HepG2 (cell line): ENCODE measurements at regions not wholly inside any gene's neighbourhood (a gene's known extent, or its start where the extent isn't known, plus 50 kb on each side); places are given as distances from the start of the nearest gene placed in this dataset.

Experiments
- ATAC-seq: fragments of 200-7000 bp; cut with Tn5 transposase; 3 replicates; pipeline ENCODE4 v1.9.1; 2020; ENCODE audit warnings: mild to moderate bottlenecking, moderate library complexity
- BruUV-seq: library from RNA; stranded (reverse); fragments of 400-500 nt; replicated peaks from 2 replicates; lab custom pipeline; 2021; lab: Mats Ljungman, UMichigan
- CTCF ChIA-PET: fragments of 300-600 bp; formaldehyde crosslinking; extraction: SDS; loops from one replicate; lab custom pipeline; 2021; ENCODE audit warnings: low total read pairs, inconsistent platforms, low intra/inter-chr PET ratio; lab: Yijun Ruan, JAX
- POLR2A ChIA-PET: fragments of 350-600 bp; sonication (Branson Sonifier 250); formaldehyde crosslinking; loops from one replicate; lab custom pipeline; 2020; ENCODE audit warnings: antibody characterized with exemption, inconsistent platforms; lab: Yijun Ruan, JAX
- DNase-seq: peaks from one replicate; pipeline ENCODE4 v3.0.0-alpha.2; 2015; ENCODE audit warnings: low spot score
- FAIRE-seq: peaks from 3 replicates; lab custom pipeline; 2011; peaks lifted over from hg19 to GRCh38; lab: Jason Lieb, UNC
- H2AFZ ChIP-seq: one replicate; pipeline ENCODE4 v1.6.1; 2011; ENCODE audit warnings: low read length, inconsistent platforms
- H3K27ac ChIP-seq: fragments of 300-600 bp; 3 replicates; pipeline ENCODE4 v1.8.0; 2011; ENCODE audit warnings: mixed run types, mild to moderate bottlenecking, mixed read lengths, low read length, inconsistent platforms; ENCODE audit not compliant: insufficient read depth; ENCODE audit errors: extremely low read length
- H3K27me3 ChIP-seq, 2 experiments: fragments of 200-600 bp in 1 of 2; 2 replicates in 1 of 2; 3 replicates in 1 of 2; pipeline versions ENCODE4 v1.6.0 to v1.8.0; 2011; ENCODE audit warnings: low read length in 2 of 2, mild to moderate bottlenecking in 2 of 2, moderate library complexity in 2 of 2, inconsistent platforms in 1 of 2; ENCODE audit not compliant: insufficient read depth in 2 of 2, control insufficient read depth in 1 of 2
- H3K36me3 ChIP-seq, 2 experiments: fragments of 200-600 bp in 1 of 2; replicated peaks in 1 of 2; 2 replicates in 1 of 2; 3 replicates in 1 of 2; pipeline versions ENCODE4 v1.5.1 to v1.8.0; 2011; ENCODE audit warnings: low read length in 2 of 2, inconsistent platforms in 1 of 2; ENCODE audit not compliant: insufficient read depth in 2 of 2, control insufficient read depth in 1 of 2
- H3K4me1 ChIP-seq: 2 replicates; pipeline ENCODE4 v1.5.1; 2012; ENCODE audit warnings: low read length, inconsistent platforms; ENCODE audit not compliant: insufficient read depth
- H3K4me2 ChIP-seq: 2 replicates; pipeline ENCODE4 v1.6.0; 2011; ENCODE audit warnings: low read depth, low read length, inconsistent platforms
- H3K4me3 ChIP-seq, 3 experiments: fragments of 200-600 bp in 1 of 3; sonication (generic), shearing (Covaris generic) in 1 of 3; replicated peaks in 1 of 3; 2 replicates each; pipeline ENCODE4 v1.5.1; 2011 to 2016; ENCODE audit warnings: low read length in 3 of 3, inconsistent platforms in 2 of 3, low read depth in 2 of 3, mild to moderate bottlenecking in 2 of 3, control low read depth in 1 of 3, mixed read lengths in 1 of 3; ENCODE audit not compliant: insufficient read depth in 1 of 3
- H3K79me2 ChIP-seq: one replicate; pipeline ENCODE4 v1.6.1; 2011; ENCODE audit warnings: low read length, inconsistent platforms; ENCODE audit not compliant: insufficient read depth
- H3K9ac ChIP-seq: 2 replicates; pipeline ENCODE4 v1.6.0; 2011; ENCODE audit warnings: mild to moderate bottlenecking, low read depth, low read length, inconsistent platforms; ENCODE audit not compliant: insufficient read depth
- H3K9me3 ChIP-seq: 2 replicates; pipeline ENCODE4 v1.5.1; 2012; ENCODE audit warnings: mild to moderate bottlenecking, low read length
- H4K20me1 ChIP-seq: 2 replicates; pipeline ENCODE4 v1.6.0; 2011; ENCODE audit warnings: inconsistent platforms, mild to moderate bottlenecking, low read length, moderate library complexity; ENCODE audit not compliant: insufficient read depth
- HNRNPL ChIP-seq: fragments of 200-400 bp; formaldehyde crosslinking; IDR thresholded peaks from 2 replicates; pipeline ENCODE4 v1.6.1; 2017; ENCODE audit warnings: mild to moderate bottlenecking, low read depth, low read length
- NR2C2 ChIP-seq: sonication (generic); formaldehyde crosslinking; IDR thresholded peaks from 2 replicates; pipeline ENCODE4 v1.4.0; 2020; ENCODE audit warnings: missing genetic modification reagents, mild to moderate bottlenecking, moderate library complexity, borderline replicate concordance
- RFXAP ChIP-seq: sonication (generic); formaldehyde crosslinking; IDR thresholded peaks from 2 replicates; pipeline ENCODE4 v1.4.0; 2020; ENCODE audit warnings: missing genetic modification reagents, borderline replicate concordance
- SCMH1 ChIP-seq: sonication (generic); formaldehyde crosslinking; IDR thresholded peaks from 2 replicates; pipeline ENCODE4 v1.9.0; 2021; ENCODE audit warnings: missing genetic modification reagents, mild to moderate bottlenecking, borderline replicate concordance
- SOX6 ChIP-seq, 2 experiments: fragments of 450-650 bp in 1 of 2; sonication (generic) in 1 of 2; formaldehyde crosslinking in 1 of 2; IDR thresholded peaks; 2 replicates each; pipeline versions ENCODE4 v1.4.0 to v1.6.1; 2017 to 2020; ENCODE audit warnings: antibody characterized with exemption in 1 of 2, mild to moderate bottlenecking in 1 of 2, missing genetic modification reagents in 1 of 2
- WIZ ChIP-seq: sonication (generic); formaldehyde crosslinking; IDR thresholded peaks from 2 replicates; pipeline ENCODE4 v1.5.1; 2020; ENCODE audit warnings: mild to moderate bottlenecking, missing genetic modification reagents
- ZBTB42 ChIP-seq: sonication (generic); formaldehyde crosslinking; IDR thresholded peaks from 2 replicates; pipeline ENCODE4 v1.5.0; 2020; ENCODE audit warnings: mild to moderate bottlenecking, missing genetic modification reagents
- ZFP62 ChIP-seq: sonication (generic); formaldehyde crosslinking; IDR thresholded peaks from 2 replicates; pipeline ENCODE4 v1.4.0; 2020; ENCODE audit warnings: missing genetic modification reagents
- ZNF558 ChIP-seq: sonication (generic); formaldehyde crosslinking; IDR thresholded peaks from 2 replicates; pipeline ENCODE4 v1.9.0; 2022; ENCODE audit warnings: mild to moderate bottlenecking, missing genetic modification reagents, borderline replicate concordance
- ZNF678 ChIP-seq: sonication (generic); formaldehyde crosslinking; IDR thresholded peaks from 2 replicates; pipeline ENCODE4 v1.4.0; 2020; ENCODE audit warnings: mild to moderate bottlenecking, missing genetic modification reagents
- ZNF710 ChIP-seq: sonication (generic); formaldehyde crosslinking; IDR thresholded peaks from 2 replicates; pipeline ENCODE4 v1.5.0; 2020; ENCODE audit warnings: mild to moderate bottlenecking, missing genetic modification reagents, borderline replicate concordance
- ZNF782 ChIP-seq: sonication (generic); formaldehyde crosslinking; IDR thresholded peaks from 2 replicates; pipeline ENCODE4 v1.4.0; 2020; ENCODE audit warnings: missing genetic modification reagents, mild to moderate bottlenecking, borderline replicate concordance
- ZSCAN31 ChIP-seq: sonication (generic); formaldehyde crosslinking; IDR thresholded peaks from 2 replicates; pipeline ENCODE4 v1.5.0; 2020; ENCODE audit warnings: low read depth, mild to moderate bottlenecking, missing genetic modification reagents
- WGBS: methylation state at CpG from one replicate; pipeline ENCODE4 v1.1.6; 2017; ENCODE audit warnings: low lambda C conversion rate; 5-methylcytosine and 5-hydroxymethylcytosine counted together
- in situ Hi-C: cut with HindIII; loops from 2 replicates; pipeline ENCODE4 v1.10.0; 2017; ENCODE audit warnings: low pct_unique_long_range_greater_than_20kb; ENCODE audit not compliant: extremely low pct_ligation_motif_present
- intact Hi-C: fragments of 100-400 bp; cut with micrococcal nuclease; formaldehyde crosslinking; loops from one replicate; pipeline ENCODE4 v1.10.0; 2022; ENCODE audit not compliant: unreplicated experiment
- TF ChIP-seq, protein P1 (sequence below): sonication (generic); formaldehyde crosslinking; IDR thresholded peaks from 2 replicates; pipeline ENCODE4 v1.4.0; 2020; ENCODE audit warnings: missing genetic modification reagents
- TF ChIP-seq, protein P2 (sequence below): sonication (generic); formaldehyde crosslinking; IDR thresholded peaks from 2 replicates; pipeline ENCODE4 v1.5.0; 2020; ENCODE audit warnings: missing genetic modification reagents

DNA sequence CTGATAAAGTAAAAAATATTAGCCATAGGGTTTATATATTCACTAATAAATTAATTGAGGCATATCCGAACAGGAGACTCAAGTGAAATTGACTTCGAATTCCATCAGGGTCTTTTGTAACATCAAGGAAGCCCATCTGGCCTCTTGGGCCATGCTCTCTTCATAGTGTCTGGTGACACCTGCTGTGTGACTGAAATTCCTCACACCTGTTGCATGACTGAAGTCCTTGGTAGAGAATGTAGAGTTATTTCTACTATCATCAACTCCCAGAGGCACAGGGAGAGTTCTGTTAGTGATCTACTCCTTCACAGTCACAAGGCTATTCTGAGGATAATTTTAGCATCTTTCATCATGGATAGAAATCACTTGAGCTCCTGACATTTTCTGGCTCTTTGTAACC lies 138.3 kb upstream of the LSM8 start (continued):
- TF ChIP-seq ZNF710 (no peak), ZNF558 (no peak), HNRNPL (no peak), WIZ (no peak), ZNF678 (CRISPR knock-in tag) (no peak), ZSCAN31 (no peak)
- TF ChIP-seq, protein P1, sequence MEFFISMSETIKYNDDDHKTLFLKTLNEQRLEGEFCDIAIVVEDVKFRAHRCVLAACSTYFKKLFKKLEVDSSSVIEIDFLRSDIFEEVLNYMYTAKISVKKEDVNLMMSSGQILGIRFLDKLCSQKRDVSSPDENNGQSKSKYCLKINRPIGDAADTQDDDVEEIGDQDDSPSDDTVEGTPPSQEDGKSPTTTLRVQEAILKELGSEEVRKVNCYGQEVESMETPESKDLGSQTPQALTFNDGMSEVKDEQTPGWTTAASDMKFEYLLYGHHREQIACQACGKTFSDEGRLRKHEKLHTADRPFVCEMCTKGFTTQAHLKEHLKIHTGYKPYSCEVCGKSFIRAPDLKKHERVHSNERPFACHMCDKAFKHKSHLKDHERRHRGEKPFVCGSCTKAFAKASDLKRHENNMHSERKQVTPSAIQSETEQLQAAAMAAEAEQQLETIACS (CRISPR knock-in tag): no peak

GRCh38 chr7:118046086-118046485 lies 137.9 kb upstream of the LSM8 start:
- no peak overlapping the region for H2AFZ ChIP-seq
- no peaks in the 10 kb centered on the region for H3K27me3 ChIP-seq
- TF ChIP-seq ZNF782 (CRISPR knock-in tag): no peak
- TF ChIP-seq, protein P2, sequence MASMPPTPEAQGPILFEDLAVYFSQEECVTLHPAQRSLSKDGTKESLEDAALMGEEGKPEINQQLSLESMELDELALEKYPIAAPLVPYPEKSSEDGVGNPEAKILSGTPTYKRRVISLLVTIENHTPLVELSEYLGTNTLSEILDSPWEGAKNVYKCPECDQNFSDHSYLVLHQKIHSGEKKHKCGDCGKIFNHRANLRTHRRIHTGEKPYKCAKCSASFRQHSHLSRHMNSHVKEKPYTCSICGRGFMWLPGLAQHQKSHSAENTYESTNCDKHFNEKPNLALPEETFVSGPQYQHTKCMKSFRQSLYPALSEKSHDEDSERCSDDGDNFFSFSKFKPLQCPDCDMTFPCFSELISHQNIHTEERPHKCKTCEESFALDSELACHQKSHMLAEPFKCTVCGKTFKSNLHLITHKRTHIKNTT (CRISPR knock-in tag): no peak
- no peak for TF ChIP-seq RFXAP
- TF ChIP-seq NR2C2 (CRISPR knock-in tag): no peak
- no peak for TF ChIP-seq ZFP62 (CRISPR knock-in tag)
- TF ChIP-seq ZBTB42 (CRISPR knock-in tag): no peak
- TF ChIP-seq SCMH1 (CRISPR knock-in tag): no peak
- TF ChIP-seq SOX6 (IDR thresholded peaks at IDR 0.05): no peak
- TF ChIP-seq SOX6 (CRISPR knock-in tag; IDR thresholded peaks at IDR 0.05): no peak
- no peak overlapping the region for H3K27ac ChIP-seq
- H3K79me2 ChIP-seq: no peaks in the 10 kb centered on the region
- intact Hi-C loops (no loop called here), in situ Hi-C loops (no loop called here)
- no peak for DNase-seq
- FAIRE-seq: no peak
- H3K9ac ChIP-seq: no peak overlapping the region
- no peaks in the 10 kb centered on the region for H3K9me3 ChIP-seq
- ATAC-seq: no peak
- ChIA-PET POLR2A (no interaction called here), CTCF (no interaction called here)
- no TSS peak for BruUV-seq
- H3K36me3 ChIP-seq: no peaks in the 10 kb centered on the region
- no peaks in the 10 kb centered on the region for H3K4me1 ChIP-seq
- H3K4me2 ChIP-seq: no peak overlapping the region
- WGBS: 25% methylated on average over 2 of the region's 2 CpGs
- H4K20me1 ChIP-seq: no peaks in the 10 kb centered on the region
- H3K4me3 ChIP-seq: no peak overlapping the region
